Breast epithelium (tissue), 3 donors: ENCODE measurements at regions not wholly inside any gene's neighbourhood (a gene's known extent, or its start where the extent isn't known, plus 50 kb on each side); places are given as distances from the start of the nearest gene placed in this dataset.

Source experiments
- POLR2A ChIP-seq: fragments of 450-650 bp; IDR thresholded peaks from one replicate; pipeline ENCODE4 v1.6.1; 2016; ENCODE audit warnings: antibody characterized with exemption, mild to moderate bottlenecking, moderate library complexity
- POLR2AphosphoS5 ChIP-seq, 3 donors: sonication (generic); formaldehyde crosslinking; IDR thresholded peaks; one replicate each; pipeline ENCODE4 v1.6.1; 2017; ENCODE audit warnings: antibody characterized with exemption in 3 of 3
- TF ChIP-seq, protein P1 (sequence below), 3 donors: fragments of 450-650 bp; IDR thresholded peaks; one replicate each; pipeline ENCODE4 v1.5.1; 2016 to 2017; ENCODE audit warnings: antibody characterized with exemption in 3 of 3, mild to moderate bottlenecking in 3 of 3, moderate library complexity in 3 of 3

DNA sequence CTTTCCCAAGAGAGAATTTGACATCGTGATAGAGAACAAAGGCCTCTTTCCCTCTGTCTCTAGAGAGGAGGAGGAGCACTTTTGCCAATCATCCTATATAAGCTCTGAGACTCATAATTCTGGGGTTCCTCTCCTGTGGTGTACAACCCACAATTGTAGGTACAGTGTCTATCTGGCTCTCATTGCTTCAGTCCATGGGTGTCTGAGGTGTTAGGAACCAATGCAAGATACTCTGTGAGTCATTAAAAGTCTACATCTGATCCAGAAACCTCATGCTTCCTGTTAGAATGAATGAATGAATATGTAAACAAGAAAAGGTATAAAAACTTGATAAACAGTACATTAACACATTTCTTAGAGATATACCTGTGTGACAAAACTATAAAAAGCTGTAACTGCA, 356.7 kb downstream of the QKI start:
- TF ChIP-seq POLR2AphosphoS5 (IDR thresholded peaks at IDR 0.05) (no peak), POLR2A (no peak)
- TF ChIP-seq, protein P1, sequence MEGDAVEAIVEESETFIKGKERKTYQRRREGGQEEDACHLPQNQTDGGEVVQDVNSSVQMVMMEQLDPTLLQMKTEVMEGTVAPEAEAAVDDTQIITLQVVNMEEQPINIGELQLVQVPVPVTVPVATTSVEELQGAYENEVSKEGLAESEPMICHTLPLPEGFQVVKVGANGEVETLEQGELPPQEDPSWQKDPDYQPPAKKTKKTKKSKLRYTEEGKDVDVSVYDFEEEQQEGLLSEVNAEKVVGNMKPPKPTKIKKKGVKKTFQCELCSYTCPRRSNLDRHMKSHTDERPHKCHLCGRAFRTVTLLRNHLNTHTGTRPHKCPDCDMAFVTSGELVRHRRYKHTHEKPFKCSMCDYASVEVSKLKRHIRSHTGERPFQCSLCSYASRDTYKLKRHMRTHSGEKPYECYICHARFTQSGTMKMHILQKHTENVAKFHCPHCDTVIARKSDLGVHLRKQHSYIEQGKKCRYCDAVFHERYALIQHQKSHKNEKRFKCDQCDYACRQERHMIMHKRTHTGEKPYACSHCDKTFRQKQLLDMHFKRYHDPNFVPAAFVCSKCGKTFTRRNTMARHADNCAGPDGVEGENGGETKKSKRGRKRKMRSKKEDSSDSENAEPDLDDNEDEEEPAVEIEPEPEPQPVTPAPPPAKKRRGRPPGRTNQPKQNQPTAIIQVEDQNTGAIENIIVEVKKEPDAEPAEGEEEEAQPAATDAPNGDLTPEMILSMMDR (IDR thresholded peaks at IDR 0.05): no peak
